ENCODE measurements at regions not wholly inside any gene's neighbourhood (a gene's known extent, or its start where the extent isn't known, plus 50 kb on each side); places are given as distances from the start of the nearest gene placed in this dataset.

DNA sequence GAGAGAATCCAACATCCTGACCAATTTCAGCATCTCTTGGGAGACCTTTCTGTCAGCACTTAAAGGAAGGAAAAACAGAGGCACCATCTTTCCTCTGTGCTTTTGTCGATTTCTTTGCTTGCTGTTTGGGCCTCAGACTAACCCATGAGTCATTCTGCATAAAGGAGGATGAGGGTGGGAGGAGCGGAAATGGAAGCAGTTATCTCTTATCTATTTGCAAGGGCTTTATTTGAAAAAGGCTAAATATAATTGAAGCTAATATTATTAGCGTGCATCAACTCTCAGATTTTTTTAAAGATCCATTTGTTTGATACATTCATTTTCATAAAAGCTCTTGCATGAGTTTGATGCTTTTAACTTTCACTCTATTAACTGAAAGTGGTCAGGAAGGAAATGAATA, 72.9 kb downstream of the ZNF622 start:
- Mint-ChIP-seq H3K9me3 (ENCODE audit: unreplicated experiment) (no peaks in the 10 kb centered on the region), H3K27ac (ENCODE audit: unreplicated experiment) (no peak overlapping the region), H3K4me1 (ENCODE audit: low read depth, unreplicated experiment) (no peaks in the 10 kb centered on the region), H3K27me3 (ENCODE audit: insufficient read depth, unreplicated experiment) (peaks cover 6% of the 10 kb centered on the region), H3K36me3 (ENCODE audit: insufficient read depth, unreplicated experiment) (no peaks in the 10 kb centered on the region), H3K4me3 (ENCODE audit: unreplicated experiment) (no peak overlapping the region)
- CTCF ChIA-PET: no interaction called here
- Histone ChIP-seq H3K36me3 (ENCODE audit: control insufficient read depth, insufficient read depth, low read length) (no peaks in the 10 kb centered on the region), H3K4me3 (ENCODE audit: low read depth, low read length) (no peak overlapping the region), H3K9me3 (no peaks in the 10 kb centered on the region), H3K27me3 (replicated peaks; ENCODE audit: control insufficient read depth, insufficient read depth, low read length) (no peaks in the 10 kb centered on the region), H3K4me1 (no peaks in the 10 kb centered on the region)
- no peak for DNase-seq
- TF ChIP-seq, protein P1, sequence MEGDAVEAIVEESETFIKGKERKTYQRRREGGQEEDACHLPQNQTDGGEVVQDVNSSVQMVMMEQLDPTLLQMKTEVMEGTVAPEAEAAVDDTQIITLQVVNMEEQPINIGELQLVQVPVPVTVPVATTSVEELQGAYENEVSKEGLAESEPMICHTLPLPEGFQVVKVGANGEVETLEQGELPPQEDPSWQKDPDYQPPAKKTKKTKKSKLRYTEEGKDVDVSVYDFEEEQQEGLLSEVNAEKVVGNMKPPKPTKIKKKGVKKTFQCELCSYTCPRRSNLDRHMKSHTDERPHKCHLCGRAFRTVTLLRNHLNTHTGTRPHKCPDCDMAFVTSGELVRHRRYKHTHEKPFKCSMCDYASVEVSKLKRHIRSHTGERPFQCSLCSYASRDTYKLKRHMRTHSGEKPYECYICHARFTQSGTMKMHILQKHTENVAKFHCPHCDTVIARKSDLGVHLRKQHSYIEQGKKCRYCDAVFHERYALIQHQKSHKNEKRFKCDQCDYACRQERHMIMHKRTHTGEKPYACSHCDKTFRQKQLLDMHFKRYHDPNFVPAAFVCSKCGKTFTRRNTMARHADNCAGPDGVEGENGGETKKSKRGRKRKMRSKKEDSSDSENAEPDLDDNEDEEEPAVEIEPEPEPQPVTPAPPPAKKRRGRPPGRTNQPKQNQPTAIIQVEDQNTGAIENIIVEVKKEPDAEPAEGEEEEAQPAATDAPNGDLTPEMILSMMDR (IDR thresholded peaks at IDR 0.05; ENCODE audit: insufficient read depth in 1 of 2, low read depth in 1 of 2, low read length in 1 of 2, severe bottlenecking in 1 of 2, unreplicated experiment in 1 of 2): no peak
- POLR2A ChIA-PET: no interaction called here
- intact Hi-C loops (cut with micrococcal nuclease; ENCODE audit: unreplicated experiment): no loop called here
- BruUV-seq (replicated peaks): no TSS peak

DNA sequence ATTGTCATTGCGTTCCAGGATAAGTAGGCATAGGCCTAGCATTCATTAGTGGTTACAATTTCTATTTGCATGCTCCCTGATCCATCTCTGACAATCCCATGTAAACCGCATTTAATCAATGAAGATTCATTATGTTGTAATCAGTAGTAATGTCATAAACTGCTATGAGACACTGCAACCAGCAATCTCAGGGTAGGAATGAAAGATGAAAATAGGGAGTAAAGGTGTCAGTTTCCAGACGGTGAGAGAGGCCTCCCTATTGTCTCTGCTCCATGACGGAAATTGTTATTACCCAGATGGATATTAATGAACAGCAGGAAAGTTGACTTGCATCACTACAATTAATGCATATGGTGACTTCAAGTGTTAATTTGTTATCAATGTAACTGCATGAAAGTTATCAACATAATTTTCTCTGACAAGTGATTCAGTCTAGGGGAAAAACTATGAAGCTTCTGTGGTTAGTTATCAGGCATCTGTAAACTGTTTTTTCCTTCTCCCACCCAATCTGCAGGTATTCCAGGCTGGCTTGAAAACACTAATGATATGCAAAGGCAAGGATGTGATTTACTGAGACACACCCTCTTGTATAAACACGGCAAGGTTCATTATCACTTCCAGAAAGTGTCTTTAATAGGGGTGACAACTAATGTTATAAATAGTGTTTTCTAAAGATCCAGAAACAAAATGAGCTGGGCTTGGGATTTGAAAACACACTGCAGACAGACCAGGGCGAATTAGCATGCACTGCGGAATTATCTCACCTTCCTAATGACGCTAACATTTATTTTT, 73.5 kb downstream of the ZNF622 start:
- Mint-ChIP-seq H3K9me3 (ENCODE audit: unreplicated experiment) (no peaks in the 10 kb centered on the region), H3K4me1 (ENCODE audit: low read depth, unreplicated experiment) (no peaks in the 10 kb centered on the region), H3K4me3 (ENCODE audit: unreplicated experiment) (no peak overlapping the region), H3K27ac (ENCODE audit: unreplicated experiment) (no peak overlapping the region), H3K36me3 (ENCODE audit: insufficient read depth, unreplicated experiment) (no peaks in the 10 kb centered on the region), H3K27me3 (ENCODE audit: insufficient read depth, unreplicated experiment) (peaks cover 6% of the 10 kb centered on the region)
- Histone ChIP-seq H3K36me3 (ENCODE audit: control insufficient read depth, insufficient read depth, low read length) (no peaks in the 10 kb centered on the region), H3K4me3 (ENCODE audit: low read depth, low read length) (no peak overlapping the region), H3K9me3 (no peaks in the 10 kb centered on the region), H3K4me1 (no peaks in the 10 kb centered on the region), H3K27me3 (replicated peaks; ENCODE audit: control insufficient read depth, insufficient read depth, low read length) (no peaks in the 10 kb centered on the region)
- TF ChIP-seq, protein P1 (IDR thresholded peaks at IDR 0.05; ENCODE audit: insufficient read depth in 1 of 2, low read depth in 1 of 2, low read length in 1 of 2, severe bottlenecking in 1 of 2, unreplicated experiment in 1 of 2): no peak
- intact Hi-C loops (cut with micrococcal nuclease; ENCODE audit: unreplicated experiment): no loop called here
- DNase-seq: no peak
- ChIA-PET CTCF (no interaction called here), POLR2A (no interaction called here)
- BruUV-seq (replicated peaks): no TSS peak

GRCh38 chr5:16390825-16391224, 74.8 kb downstream of the ZNF622 start:
- Mint-ChIP-seq H3K9me3 (ENCODE audit: unreplicated experiment) (no peaks in the 10 kb centered on the region), H3K4me1 (ENCODE audit: low read depth, unreplicated experiment) (no peaks in the 10 kb centered on the region), H3K36me3 (ENCODE audit: insufficient read depth, unreplicated experiment) (no peaks in the 10 kb centered on the region), H3K27me3 (ENCODE audit: insufficient read depth, unreplicated experiment) (peaks cover 6% of the 10 kb centered on the region), H3K4me3 (ENCODE audit: unreplicated experiment) (no peak overlapping the region), H3K27ac (ENCODE audit: unreplicated experiment) (no peak overlapping the region)
- intact Hi-C loops (cut with micrococcal nuclease; ENCODE audit: unreplicated experiment): no loop called here
- Histone ChIP-seq H3K4me1 (no peaks in the 10 kb centered on the region), H3K27me3 (replicated peaks; ENCODE audit: control insufficient read depth, insufficient read depth, low read length) (no peaks in the 10 kb centered on the region), H3K9me3 (no peaks in the 10 kb centered on the region), H3K4me3 (ENCODE audit: low read depth, low read length) (no peak overlapping the region), H3K36me3 (ENCODE audit: control insufficient read depth, insufficient read depth, low read length) (no peaks in the 10 kb centered on the region)
- no TSS peak for BruUV-seq (replicated peaks)
- CTCF ChIA-PET: no interaction called here
- no peak for DNase-seq
- POLR2A ChIA-PET: no interaction called here
- TF ChIP-seq, protein P1 (IDR thresholded peaks at IDR 0.05; ENCODE audit: insufficient read depth in 1 of 2, low read depth in 1 of 2, low read length in 1 of 2, severe bottlenecking in 1 of 2, unreplicated experiment in 1 of 2): no peak
